WTC11 (cell line): ENCODE measurements at regions not wholly inside any gene's neighbourhood (a gene's known extent, or its start where the extent isn't known, plus 50 kb on each side); places are given as distances from the start of the nearest gene placed in this dataset.

Experiments used
- CREB1 ChIP-seq: sonication (generic); formaldehyde crosslinking; IDR thresholded peaks from 2 replicates; pipeline ENCODE4 v1.8.0; 2023; ENCODE audit warnings: mild to moderate bottlenecking, missing genetic modification reagents
- IRF1 ChIP-seq: sonication (generic); formaldehyde crosslinking; IDR thresholded peaks from 2 replicates; pipeline ENCODE4 v1.8.0; 2023; ENCODE audit warnings: missing genetic modification reagents
- IRF2 ChIP-seq: sonication (generic); formaldehyde crosslinking; IDR thresholded peaks from 2 replicates; pipeline ENCODE4 v1.8.0; 2022; ENCODE audit warnings: low read depth, missing genetic modification reagents, borderline replicate concordance
- MXD4 ChIP-seq: fragments of 250-450 bp; sonication (Bioruptor Pico); IDR thresholded peaks from 2 replicates; pipeline ENCODE4 v1.8.0; 2021; ENCODE audit warnings: mild to moderate bottlenecking, moderate library complexity, borderline replicate concordance
- RELA ChIP-seq: sonication (generic); formaldehyde crosslinking; IDR thresholded peaks from 2 replicates; pipeline ENCODE4 v1.8.1; 2022; ENCODE audit warnings: missing genetic modification reagents, mild to moderate bottlenecking, borderline replicate concordance
- TF ChIP-seq, protein P1 (sequence below): sonication (generic); formaldehyde crosslinking; IDR thresholded peaks from 2 replicates; pipeline ENCODE4 v1.8.1; 2022; ENCODE audit warnings: mild to moderate bottlenecking, moderate library complexity, missing genetic modification reagents
- TF ChIP-seq, protein P2 (sequence below): fragments of 200-600 bp; IDR thresholded peaks from 2 replicates; pipeline ENCODE4 v1.8.0; 2022; ENCODE audit warnings: antibody characterized with exemption
- TF ChIP-seq, protein P3 (sequence below): sonication (generic); formaldehyde crosslinking; IDR thresholded peaks from 2 replicates; pipeline ENCODE4 v1.8.1; 2022; ENCODE audit warnings: low read depth, mild to moderate bottlenecking, moderate library complexity, missing genetic modification reagents, borderline replicate concordance
- TF ChIP-seq, protein P4 (sequence below): fragments of 250-450 bp; sonication (Bioruptor Pico); IDR thresholded peaks from 2 replicates; pipeline ENCODE4 v1.9.0; 2021; ENCODE audit warnings: mild to moderate bottlenecking

DNA sequence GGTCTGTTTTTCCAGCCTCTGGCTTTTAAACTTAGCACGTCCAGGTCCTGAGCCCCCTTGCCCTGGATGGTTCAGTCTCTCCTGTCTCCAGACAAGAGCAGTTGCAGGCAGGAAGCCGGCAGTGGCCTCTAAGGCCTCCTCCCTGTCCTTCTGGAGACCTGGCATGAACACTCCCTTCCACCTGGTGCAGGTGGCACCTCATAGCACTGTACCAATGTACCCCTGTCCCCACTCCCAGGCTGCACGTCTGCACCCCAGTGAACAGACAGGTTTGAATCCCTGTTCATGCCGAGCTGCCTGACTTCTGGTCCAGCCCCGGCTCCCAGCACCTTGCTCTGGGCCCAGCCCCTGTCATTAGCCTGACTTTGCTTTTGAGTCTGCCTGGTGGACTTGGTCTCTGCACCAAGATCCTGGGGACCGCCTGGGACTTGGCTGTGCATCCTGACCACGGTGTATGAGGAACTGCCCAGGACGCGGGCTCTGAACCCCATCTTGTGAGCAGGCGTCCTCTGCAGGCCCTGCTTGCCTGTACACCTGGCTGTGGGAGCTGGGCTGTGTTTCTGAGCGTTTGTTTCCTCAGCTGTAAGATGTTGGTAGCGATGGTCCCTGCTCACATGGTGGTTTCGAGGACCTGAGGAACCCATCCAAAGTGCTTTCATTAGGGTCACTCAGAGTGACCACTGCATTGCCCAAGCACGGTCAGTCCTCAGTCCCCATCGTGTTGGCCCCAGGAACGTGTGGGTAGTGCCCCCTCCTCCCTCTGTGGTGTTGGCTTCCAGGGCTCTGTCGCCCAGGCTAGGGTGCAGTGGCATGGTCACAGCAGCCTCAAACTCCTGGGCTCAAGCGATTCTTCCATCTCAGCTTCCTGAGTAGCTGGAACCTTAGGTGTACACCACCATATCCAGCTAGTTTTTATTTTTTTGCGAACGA is 75.0 kb upstream of the SHANK2 start:
- TF ChIP-seq IRF2 = no peak
- TF ChIP-seq IRF1 = no peak
- TF ChIP-seq, protein P1, sequence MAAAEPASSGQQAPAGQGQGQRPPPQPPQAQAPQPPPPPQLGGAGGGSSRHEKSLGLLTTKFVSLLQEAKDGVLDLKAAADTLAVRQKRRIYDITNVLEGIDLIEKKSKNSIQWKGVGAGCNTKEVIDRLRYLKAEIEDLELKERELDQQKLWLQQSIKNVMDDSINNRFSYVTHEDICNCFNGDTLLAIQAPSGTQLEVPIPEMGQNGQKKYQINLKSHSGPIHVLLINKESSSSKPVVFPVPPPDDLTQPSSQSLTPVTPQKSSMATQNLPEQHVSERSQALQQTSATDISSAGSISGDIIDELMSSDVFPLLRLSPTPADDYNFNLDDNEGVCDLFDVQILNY (CRISPR knock-in tag) = no peak
- TF ChIP-seq, protein P2, sequence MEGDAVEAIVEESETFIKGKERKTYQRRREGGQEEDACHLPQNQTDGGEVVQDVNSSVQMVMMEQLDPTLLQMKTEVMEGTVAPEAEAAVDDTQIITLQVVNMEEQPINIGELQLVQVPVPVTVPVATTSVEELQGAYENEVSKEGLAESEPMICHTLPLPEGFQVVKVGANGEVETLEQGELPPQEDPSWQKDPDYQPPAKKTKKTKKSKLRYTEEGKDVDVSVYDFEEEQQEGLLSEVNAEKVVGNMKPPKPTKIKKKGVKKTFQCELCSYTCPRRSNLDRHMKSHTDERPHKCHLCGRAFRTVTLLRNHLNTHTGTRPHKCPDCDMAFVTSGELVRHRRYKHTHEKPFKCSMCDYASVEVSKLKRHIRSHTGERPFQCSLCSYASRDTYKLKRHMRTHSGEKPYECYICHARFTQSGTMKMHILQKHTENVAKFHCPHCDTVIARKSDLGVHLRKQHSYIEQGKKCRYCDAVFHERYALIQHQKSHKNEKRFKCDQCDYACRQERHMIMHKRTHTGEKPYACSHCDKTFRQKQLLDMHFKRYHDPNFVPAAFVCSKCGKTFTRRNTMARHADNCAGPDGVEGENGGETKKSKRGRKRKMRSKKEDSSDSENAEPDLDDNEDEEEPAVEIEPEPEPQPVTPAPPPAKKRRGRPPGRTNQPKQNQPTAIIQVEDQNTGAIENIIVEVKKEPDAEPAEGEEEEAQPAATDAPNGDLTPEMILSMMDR = no peak
- no peak for TF ChIP-seq CREB1 (CRISPR knock-in tag)
- TF ChIP-seq, protein P3, sequence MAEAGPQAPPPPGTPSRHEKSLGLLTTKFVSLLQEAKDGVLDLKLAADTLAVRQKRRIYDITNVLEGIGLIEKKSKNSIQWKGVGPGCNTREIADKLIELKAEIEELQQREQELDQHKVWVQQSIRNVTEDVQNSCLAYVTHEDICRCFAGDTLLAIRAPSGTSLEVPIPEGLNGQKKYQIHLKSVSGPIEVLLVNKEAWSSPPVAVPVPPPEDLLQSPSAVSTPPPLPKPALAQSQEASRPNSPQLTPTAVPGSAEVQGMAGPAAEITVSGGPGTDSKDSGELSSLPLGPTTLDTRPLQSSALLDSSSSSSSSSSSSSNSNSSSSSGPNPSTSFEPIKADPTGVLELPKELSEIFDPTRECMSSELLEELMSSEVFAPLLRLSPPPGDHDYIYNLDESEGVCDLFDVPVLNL (CRISPR knock-in tag) = no peak
- no peak for TF ChIP-seq MXD4 (CRISPR knock-in tag)
- TF ChIP-seq RELA = no peak
- TF ChIP-seq, protein P4, sequence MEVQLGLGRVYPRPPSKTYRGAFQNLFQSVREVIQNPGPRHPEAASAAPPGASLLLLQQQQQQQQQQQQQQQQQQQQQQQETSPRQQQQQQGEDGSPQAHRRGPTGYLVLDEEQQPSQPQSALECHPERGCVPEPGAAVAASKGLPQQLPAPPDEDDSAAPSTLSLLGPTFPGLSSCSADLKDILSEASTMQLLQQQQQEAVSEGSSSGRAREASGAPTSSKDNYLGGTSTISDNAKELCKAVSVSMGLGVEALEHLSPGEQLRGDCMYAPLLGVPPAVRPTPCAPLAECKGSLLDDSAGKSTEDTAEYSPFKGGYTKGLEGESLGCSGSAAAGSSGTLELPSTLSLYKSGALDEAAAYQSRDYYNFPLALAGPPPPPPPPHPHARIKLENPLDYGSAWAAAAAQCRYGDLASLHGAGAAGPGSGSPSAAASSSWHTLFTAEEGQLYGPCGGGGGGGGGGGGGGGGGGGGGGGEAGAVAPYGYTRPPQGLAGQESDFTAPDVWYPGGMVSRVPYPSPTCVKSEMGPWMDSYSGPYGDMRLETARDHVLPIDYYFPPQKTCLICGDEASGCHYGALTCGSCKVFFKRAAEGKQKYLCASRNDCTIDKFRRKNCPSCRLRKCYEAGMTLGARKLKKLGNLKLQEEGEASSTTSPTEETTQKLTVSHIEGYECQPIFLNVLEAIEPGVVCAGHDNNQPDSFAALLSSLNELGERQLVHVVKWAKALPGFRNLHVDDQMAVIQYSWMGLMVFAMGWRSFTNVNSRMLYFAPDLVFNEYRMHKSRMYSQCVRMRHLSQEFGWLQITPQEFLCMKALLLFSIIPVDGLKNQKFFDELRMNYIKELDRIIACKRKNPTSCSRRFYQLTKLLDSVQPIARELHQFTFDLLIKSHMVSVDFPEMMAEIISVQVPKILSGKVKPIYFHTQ (CRISPR knock-in tag) = no peak
